ENCODE measurements at regions not wholly inside any gene's neighbourhood (a gene's known extent, or its start where the extent isn't known, plus 50 kb on each side); places are given as distances from the start of the nearest gene placed in this dataset.
"Not testable (repeated sequence)": the region's sequence is repeated elsewhere in the genome, so short reads cannot be mapped to it uniquely, and the experiment has no call there.

DNA sequence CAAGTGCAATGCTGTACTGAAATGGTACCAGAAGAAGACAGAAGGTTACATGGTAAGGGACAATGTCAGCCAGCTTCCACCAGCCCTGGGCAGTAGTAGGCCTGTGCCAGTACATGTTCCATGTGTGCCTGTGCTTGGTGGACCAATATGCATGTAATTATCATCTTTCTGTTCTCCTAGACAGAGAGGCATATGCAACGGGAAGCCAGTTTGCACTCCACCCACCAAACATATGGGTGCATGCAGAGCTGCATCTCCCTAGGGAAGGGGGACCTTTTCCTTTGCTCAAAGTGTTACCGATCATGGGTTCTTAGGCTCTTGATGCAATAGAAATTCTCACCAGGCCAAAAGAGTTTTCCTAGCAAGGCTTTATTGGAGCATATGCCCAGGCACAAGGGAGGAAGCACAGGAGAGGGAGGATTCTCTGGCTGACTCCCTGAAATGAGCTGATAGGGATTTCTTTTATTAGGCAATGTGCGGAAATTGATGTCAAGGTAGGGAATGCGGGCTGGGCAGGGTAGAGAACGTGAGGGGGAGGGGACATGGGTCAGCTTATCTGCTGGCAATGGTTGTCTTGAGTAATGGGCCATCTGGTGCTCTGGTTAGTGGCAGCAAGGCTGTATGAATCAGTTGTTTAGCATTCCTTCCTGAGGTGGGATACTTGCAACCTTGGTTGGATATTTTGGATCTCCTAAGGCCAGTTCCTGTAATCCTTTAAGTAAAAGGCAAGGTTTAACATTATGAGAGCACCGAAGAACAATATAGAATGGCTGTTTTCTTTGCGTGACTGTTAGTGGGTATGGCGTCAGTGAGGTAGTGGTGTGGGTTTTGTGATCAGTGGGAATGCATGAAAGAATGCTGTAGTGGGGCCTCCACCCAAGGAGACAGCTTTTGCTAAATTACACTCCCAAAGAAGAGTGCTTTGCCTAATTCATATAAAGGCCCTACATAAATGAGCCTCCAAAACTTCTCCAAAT, 102.5 kb downstream of the CDRT15L2 start:
- DNase-seq (ENCODE audit: low read depth in 2 of 2), result not testable (repeated sequence)

DNA sequence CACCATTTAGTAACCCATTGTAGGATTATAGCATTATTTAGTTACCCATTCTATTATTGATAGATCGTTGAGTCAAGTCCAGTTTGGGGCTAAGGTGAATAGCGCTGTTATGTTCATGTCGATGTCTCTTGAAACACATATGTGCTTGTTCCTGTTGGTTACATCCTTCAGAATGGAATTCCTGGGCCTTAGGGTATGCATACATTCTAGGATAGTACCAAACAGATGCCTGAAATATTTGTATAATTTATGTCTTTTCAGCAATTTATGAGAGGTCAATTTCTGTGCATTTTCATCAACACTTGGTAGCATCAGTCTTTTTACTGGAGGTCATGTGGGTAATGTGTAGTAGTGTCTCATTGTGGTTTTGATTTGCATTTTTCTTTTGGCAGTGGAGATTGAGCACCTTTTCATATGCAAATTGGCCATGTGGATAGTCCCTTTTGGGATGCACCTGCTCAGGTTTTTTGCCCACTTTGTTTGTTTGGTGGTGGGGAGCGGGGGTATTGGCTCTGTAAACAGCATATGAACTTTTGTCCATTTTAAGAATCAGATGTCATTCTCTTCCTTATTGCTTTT, 104.2 kb downstream of the CDRT15L2 start:
- DNase-seq (ENCODE audit: low read depth in 2 of 2), result not testable (repeated sequence)

GRCh38 chr17:20684975-20685374, 105.5 kb downstream of the CDRT15L2 start:
- not testable (repeated sequence) for DNase-seq (ENCODE audit: low read depth in 2 of 2)

GRCh38 chr17:20687584-20687983, 108.1 kb downstream of the CDRT15L2 start:
- DNase-seq (ENCODE audit: low read depth in 2 of 2), result not testable (repeated sequence)

DNA sequence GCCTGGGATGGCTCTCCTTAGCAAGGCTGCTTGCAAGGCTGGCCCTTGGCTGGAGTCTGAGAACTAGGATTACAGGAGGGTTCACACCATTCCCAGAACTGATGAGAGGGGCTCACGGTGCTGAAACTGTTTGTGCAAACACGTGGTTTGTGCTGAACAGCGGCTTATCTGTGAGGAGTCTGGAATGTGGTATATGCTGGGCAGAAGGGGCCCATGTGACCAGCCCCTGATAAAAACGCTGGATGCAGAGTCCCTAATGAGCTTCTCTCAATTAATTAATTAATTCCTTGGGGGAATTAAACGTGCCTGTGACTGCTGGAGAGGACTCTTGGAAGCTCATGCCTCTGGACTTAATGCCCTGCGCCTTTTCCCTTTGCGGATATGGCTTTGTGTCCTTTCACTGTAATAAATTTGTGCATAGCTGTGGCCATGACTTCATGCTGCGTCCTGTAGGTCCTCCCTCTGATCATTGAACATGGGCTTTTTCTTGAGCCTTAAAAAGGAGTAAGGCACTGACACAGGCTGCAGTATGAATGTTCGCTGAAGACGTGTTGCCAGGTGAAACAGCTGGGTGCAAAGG, 109.7 kb downstream of the CDRT15L2 start:
- DNase-seq (ENCODE audit: low read depth in 2 of 2), result not testable (repeated sequence)

GRCh38 chr17:20692706-20693105, 113.2 kb downstream of the CDRT15L2 start:
- DNase-seq (ENCODE audit: low read depth in 2 of 2), result not testable (repeated sequence)

- not testable (repeated sequence) for DNase-seq (ENCODE audit: low read depth in 2 of 2)
Observed at GRCh38 chr17:20695871-20696270, 116.3 kb downstream of the CDRT15L2 start.

GRCh38 chr17:20698463-20699206, 119.1 kb downstream of the CDRT15L2 start:
- DNase-seq (ENCODE audit: low read depth in 2 of 2), result not testable (repeated sequence)

- DNase-seq (ENCODE audit: low read depth in 2 of 2), result not testable (repeated sequence)
Observed at GRCh38 chr17:20700528-20700927, 121.0 kb downstream of the CDRT15L2 start.

DNA sequence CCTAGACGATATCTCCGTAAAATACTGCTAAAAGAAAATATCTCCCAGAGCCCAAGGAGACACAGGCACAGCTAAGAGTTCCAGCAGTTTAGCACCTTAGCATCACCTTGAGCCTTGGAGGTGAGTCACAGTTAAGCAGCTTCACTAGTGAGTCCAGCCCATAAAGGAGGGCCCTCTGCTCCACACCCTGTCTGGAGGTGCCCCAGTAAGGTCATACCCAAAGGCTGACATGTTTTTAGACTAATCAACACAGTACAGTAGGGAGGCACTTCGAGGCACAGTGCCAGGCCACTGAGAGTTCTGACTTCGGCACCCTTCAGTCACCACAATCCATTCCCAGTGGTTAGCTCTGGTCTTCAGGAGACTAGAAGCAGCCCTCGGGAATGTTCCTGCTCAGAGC, 121.8 kb downstream of the CDRT15L2 start:
- DNase-seq (ENCODE audit: low read depth in 2 of 2), result not testable (repeated sequence)

DNA sequence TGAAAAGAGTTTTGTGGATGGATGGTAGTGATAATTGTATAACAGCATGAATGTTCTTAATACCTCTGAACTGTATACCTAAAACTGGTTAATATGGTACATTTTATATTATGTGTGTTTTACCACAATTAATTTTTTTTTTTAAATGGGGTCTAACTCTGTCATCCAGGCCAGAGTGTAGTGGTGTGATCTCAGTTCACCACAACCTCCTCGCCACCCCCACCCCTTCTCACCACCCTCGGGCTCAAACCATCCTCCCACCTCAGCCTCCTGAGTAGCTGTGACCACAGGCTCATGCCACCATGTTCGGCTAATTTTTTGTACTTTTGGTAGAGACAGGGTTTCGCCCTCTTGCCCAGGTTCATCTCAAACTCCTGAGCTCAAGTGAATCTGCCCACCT, 123.2 kb downstream of the CDRT15L2 start:
- no peak for DNase-seq (ENCODE audit: low read depth in 2 of 2)

DNA sequence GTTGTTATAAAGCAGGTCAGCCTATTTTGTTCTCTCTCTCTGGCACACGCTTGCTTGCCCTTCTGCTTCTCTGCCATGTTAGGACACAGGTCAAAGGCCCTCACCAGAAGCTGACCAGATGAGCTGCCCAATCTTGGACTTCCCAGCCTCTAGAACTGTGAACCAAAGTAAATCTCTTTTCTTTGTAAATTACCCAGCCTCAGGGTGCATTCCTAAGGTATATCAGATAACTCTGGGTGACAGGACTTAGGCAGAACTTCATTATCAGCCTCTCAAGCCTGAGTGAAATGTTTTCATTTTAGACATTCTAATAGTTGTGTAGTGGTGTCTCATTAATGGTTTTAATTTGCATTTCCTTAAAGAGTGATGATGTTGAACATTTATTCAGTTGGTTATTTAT, 124.3 kb downstream of the CDRT15L2 start:
- DNase-seq (ENCODE audit: low read depth in 2 of 2), result no peak

DNA sequence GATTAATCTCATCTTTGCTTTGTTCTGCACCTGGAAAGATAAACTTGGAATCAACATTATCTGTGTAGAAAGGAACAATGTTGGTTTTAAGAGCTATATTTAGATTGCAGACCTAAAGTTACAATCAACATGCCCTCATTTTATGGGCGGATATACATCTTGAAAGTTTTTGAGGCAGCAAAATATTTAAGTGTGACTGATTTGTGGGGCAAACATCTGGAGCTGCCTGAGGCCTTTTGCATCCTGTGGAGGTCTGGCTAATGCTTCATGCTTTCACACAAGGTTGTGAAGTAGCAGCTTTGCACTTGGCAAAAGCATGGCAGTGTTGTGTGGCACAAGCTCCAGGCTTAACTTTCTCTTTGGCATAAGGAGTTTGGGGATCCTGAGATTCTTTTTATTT, 125.7 kb downstream of the CDRT15L2 start:
- DNase-seq (ENCODE audit: low read depth in 2 of 2), result not testable (repeated sequence)

DNA sequence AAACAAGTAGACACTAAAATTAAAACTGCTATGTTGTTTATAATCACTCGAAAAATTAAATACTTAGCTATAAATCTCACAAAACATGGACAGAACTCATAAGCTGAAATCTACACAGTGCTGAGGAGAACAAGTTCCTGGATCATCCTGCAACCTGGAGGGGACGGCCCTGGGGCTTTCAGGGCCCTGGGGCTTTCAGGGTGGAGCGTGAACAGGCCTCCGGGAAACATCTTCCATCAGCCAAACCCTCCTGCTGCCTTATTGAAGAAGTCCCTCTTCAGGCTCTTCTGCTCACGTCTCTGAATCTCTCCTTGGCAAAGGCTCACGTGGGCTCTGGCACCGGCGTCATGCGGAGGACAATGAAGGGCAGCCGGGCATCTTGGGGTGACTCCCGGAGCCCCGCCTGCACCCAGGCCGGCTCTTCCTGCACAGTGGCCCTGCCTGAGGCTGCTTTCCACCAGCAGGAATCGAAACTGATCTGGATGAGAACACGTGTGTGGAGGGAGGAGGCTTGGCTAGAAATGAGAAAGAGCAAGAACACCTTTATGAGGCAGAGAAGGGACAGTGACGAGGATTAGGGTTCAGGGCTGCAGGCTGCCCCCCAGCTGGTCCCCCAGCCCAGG, 127.3 kb downstream of the CDRT15L2 start:
- no peak for DNase-seq (ENCODE audit: low read depth in 2 of 2)

GRCh38 chr17:20708821-20709220, 129.3 kb downstream of the CDRT15L2 start:
- not testable (repeated sequence) for DNase-seq (ENCODE audit: low read depth in 2 of 2)

- not testable (repeated sequence) for DNase-seq (ENCODE audit: low read depth in 2 of 2)
Observed at GRCh38 chr17:20716481-20716880, 137.0 kb downstream of the CDRT15L2 start.

GRCh38 chr17:20721171-20721570, 141.6 kb downstream of the CDRT15L2 start:
- DNase-seq (ENCODE audit: low read depth in 2 of 2), result no peak

DNA sequence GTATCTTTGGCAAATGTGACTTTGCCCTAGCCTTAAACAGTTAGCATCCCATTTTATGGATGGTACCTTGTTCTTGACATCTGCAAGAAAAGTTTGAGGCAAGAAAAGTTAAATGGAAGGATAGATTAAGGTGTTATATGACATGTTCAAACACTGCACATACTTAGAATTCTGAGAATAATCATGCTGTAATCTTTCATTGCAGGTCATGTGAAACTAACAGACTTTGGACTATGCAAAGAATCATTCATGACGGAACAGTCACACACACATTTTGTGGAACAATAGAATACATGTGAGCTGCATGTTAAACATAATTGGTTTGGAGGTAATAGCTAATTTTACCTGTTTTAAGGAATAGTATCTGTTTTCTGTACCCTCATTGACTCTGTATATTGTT, 144.9 kb downstream of the CDRT15L2 start:
- not testable (repeated sequence) for DNase-seq (ENCODE audit: low read depth in 2 of 2)

DNA sequence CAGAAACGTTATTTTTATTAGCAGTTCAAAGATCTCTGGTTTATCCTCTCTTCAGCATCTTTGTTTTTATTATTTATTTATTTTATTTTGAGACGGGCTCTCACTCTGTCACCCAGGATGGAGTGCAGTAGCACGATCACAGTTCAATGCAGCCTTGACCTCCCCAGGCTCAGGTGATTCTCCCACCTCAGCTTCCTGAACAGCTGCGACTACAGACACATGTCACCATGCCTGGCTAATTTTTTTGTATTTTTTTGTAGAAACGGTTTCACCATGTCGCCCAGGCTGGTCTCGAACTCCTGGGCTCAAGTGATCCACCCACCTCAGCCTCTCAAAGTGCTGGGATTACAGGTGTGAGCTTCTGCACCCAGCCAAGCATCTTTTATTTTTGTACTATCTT, 147.7 kb downstream of the CDRT15L2 start:
- not testable (repeated sequence) for DNase-seq (ENCODE audit: low read depth in 2 of 2)

GRCh38 chr17:20728181-20728580, 148.7 kb downstream of the CDRT15L2 start:
- no peak for DNase-seq (ENCODE audit: low read depth in 2 of 2)

DNA sequence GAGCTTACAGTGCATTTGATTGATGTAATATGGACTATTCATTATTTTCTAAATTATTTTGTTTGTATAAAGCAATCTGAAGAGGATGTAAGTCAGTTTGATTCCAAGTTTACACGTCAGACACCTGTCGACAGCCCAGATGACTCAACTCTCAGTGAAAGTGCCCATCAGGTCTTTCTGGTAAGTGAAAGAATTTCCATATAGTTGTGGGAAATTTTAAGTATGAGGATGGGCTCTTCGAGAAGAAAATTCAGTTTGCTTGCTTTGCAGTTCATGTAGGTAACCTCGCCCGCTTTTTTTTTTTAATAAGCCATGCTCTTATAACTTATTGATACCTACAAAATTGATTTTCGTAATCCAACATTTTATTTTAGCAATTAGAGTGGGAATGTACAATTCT, 151.6 kb downstream of the CDRT15L2 start:
- not testable (repeated sequence) for DNase-seq (ENCODE audit: low read depth in 2 of 2)

Data from stimulated activated CD4-positive, alpha-beta T cell treated with anti-CD3 and anti-CD28 coated beads, Interleukin-15, amount 100 ng/mL, for 48 hours (primary cell).